Fibroblast of villous mesenchyme (primary cell): ENCODE measurements at regions not wholly inside any gene's neighbourhood (a gene's known extent, or its start where the extent isn't known, plus 50 kb on each side); places are given as distances from the start of the nearest gene placed in this dataset.
"Not testable (repeated sequence)": the region's sequence is repeated elsewhere in the genome, so short reads cannot be mapped to it uniquely, and the experiment has no call there.

Experiments used
- DNase-seq: peaks from one replicate; pipeline ENCODE4 v3.0.0-alpha.2; 2010; ENCODE audit warnings: low read depth
- H3K4me3 ChIP-seq: 2 replicates; pipeline ENCODE4 v1.5.1; 2011; ENCODE audit warnings: low read depth, mild to moderate bottlenecking, low read length
- TF ChIP-seq, protein P1 (sequence below): IDR thresholded peaks from 2 replicates; pipeline ENCODE4 v1.5.1; 2012; ENCODE audit warnings: low read depth, mild to moderate bottlenecking, low read length; ENCODE audit not compliant: insufficient read depth

DNA sequence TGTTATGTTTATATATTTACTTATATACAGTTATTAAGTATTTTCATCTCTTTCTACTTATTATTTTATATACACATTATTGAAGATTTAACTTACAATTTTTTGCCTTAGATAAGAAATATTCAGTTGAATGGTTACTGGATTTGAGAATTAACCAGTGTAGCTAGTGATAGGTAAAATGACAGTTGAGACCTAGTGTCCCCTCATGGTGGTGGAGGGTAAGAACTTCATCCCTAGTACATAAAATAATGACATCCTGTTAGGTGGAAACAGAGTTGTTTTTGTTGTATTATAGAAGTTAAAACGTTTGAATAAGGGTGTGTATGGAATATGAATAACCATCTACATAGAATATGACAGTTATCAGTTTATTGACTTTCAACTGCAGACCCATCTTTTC lies 1152.4 kb upstream of the ALCAM start:
- DNase-seq: no peak
- TF ChIP-seq, protein P1, sequence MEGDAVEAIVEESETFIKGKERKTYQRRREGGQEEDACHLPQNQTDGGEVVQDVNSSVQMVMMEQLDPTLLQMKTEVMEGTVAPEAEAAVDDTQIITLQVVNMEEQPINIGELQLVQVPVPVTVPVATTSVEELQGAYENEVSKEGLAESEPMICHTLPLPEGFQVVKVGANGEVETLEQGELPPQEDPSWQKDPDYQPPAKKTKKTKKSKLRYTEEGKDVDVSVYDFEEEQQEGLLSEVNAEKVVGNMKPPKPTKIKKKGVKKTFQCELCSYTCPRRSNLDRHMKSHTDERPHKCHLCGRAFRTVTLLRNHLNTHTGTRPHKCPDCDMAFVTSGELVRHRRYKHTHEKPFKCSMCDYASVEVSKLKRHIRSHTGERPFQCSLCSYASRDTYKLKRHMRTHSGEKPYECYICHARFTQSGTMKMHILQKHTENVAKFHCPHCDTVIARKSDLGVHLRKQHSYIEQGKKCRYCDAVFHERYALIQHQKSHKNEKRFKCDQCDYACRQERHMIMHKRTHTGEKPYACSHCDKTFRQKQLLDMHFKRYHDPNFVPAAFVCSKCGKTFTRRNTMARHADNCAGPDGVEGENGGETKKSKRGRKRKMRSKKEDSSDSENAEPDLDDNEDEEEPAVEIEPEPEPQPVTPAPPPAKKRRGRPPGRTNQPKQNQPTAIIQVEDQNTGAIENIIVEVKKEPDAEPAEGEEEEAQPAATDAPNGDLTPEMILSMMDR: no peak
- H3K4me3 ChIP-seq: no peak overlapping the region

DNA sequence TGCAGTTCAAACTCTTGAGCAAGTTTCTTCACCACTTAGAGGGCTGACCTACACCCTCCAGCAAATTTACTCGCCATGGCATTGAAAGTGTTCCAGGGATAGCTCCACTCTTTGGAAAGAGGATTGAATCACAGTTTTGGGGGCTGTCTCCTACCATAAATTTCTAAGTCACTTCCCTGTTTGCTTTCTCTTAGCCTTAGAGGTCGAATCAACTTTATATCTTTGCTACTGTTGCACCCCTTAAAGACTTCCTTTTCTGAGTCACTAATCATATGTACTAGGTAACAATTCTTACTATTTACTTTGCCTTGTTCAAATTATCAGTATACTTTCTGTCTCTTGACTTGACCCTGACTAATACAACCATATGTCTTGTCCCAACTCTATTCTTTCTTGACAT lies 1151.8 kb upstream of the ALCAM start:
- no peak overlapping the region for H3K4me3 ChIP-seq
- TF ChIP-seq, protein P1: no peak
- no peak for DNase-seq

DNA sequence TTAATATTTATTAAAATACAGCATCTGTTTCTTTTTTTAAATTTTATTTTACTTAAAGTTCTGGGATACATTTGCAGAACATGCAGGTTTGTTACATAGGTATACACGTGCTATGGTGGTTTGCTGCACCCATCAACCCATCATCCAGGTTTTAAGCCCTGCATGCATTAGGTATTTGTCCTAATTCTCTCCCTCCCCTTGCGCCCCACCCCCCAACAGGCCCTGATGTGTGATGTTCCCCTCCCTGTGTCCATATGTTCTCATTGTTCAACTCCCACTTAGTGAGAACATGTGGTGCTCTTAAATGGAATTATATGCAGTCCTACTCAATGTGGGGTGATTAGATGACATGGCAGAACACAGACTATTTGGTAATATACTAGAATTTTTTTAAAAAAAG lies 1147.7 kb upstream of the ALCAM start:
- not testable (repeated sequence) for DNase-seq, H3K4me3 ChIP-seq

DNA sequence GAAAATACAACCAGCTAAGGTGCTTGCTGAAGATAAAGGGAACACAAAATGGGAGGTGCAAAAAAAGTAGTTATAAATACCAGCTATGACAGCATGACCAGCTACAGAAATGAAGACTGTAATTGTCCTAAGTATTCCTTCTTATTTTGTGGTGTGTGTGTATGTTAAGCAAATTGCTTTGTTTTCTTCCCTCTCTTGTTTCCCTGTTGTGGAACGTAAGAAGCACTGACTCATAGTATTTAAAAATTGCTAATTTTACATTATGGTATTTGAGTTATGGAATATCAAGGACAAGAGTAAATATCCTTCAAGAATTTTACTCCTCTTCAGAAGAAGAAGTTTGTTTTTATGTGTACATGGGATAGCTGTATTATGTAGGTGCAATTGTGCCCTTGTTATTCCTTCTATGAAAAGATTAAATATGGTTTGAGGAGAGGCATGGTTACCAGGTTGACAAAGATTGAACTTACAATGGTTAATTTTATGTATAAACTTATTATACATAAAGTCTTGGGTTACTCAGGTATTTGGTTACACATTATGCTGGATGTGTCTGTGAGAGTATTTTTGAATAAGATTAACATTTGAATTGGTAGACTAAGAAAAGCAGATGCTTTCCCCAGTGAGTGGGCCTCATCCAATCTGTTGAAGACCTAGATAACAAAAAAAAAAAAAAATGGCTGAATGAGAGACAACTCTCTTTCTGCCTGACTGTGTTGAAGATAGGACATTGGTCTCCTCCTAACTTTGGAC lies 1132.1 kb upstream of the ALCAM start:
- no peak for DNase-seq
- TF ChIP-seq, protein P1: no peak
- no peak overlapping the region for H3K4me3 ChIP-seq

DNA sequence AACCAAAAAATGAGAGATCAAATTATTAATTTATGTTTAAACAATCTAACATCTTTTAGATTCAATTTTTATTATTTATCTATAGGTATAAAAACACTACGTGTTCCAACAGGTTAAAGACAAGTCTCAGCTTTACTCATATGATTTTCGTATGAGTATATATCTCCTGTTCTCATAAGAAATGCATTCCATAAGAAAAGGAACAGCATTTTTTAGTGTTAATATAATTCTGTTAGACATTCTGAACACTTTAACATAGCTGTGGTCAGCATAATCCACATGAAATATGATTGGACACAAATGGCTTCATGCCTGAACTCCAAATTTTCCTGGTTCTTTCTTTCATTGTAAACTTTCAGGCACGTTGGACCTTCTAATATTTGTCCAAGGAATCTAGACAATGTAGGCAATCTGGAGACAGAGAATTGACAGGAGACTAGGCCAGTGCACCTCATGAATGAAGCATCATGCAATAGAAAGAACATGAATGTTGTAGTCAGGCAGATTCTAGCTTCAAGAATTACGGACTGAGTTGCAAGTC lies 1122.0 kb upstream of the ALCAM start:
- DNase-seq: no peak
- no peak overlapping the region for H3K4me3 ChIP-seq
- TF ChIP-seq, protein P1: no peak

DNA sequence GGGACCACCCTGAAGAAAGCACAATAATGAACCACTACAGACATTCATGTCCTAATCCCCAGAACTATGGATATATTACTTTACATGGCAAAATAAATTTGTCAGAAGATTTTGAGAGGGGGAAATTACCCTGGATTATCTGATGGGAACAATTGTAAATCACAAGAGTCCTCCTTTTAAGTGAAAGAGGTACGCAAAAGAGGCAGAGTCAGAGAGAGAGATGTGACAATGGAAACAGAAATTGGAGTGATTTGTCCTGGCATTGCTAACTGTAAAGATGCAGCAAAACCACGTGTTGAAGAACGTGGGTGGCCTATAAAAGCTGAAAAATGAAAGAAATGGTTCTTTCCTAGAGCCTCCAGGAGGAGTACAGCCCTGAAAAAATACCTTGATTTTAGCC lies 1121.4 kb upstream of the ALCAM start:
- TF ChIP-seq, protein P1: no peak
- no peak for DNase-seq
- H3K4me3 ChIP-seq: no peak overlapping the region

DNA sequence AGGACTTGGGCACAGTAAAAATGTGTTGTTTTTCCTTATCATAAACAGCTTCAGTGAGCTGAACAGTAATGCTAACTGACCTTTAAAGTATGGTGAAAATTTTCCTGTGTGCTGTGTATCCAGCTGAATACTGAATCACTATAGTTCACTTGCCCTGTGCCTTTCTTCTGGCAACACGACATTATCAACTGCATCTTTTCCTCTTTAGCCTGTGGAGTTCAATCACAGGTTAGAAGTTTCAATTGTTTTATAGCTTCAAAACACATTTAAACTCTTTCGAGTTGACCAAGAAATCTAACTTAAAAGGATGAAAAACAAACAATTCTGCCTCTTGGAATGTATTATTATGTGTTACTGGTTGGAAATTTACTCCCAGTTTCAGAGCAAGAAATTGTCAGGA lies 1120.7 kb upstream of the ALCAM start:
- DNase-seq: no peak
- TF ChIP-seq, protein P1: no peak
- H3K4me3 ChIP-seq: no peak overlapping the region
